ENCODE measurements at regions not wholly inside any gene's neighbourhood (a gene's known extent, or its start where the extent isn't known, plus 50 kb on each side); places are given as distances from the start of the nearest gene placed in this dataset.
"Not testable (repeated sequence)": the region's sequence is repeated elsewhere in the genome, so short reads cannot be mapped to it uniquely, and the experiment has no call there.

GRCh38 chr4:96993560-96993959 lies 1149.7 kb downstream of the STPG2 start:
- no peak for FAIRE-seq

GRCh38 chr4:97003715-97004114 lies 1139.6 kb downstream of the STPG2 start:
- no peak for FAIRE-seq

GRCh38 chr4:97013309-97013708 lies 1130.0 kb downstream of the STPG2 start:
- no peak for FAIRE-seq

GRCh38 chr4:97013711-97014110 lies 1129.6 kb downstream of the STPG2 start:
- FAIRE-seq, result peak; percentile 93

- FAIRE-seq, result no peak
Observed at GRCh38 chr4:97015301-97015700, 1128.0 kb downstream of the STPG2 start.

- peak; percentile 36 for FAIRE-seq
Observed at GRCh38 chr4:97016186-97016907, 1126.9 kb downstream of the STPG2 start.

GRCh38 chr4:97027728-97028410 lies 1115.4 kb downstream of the STPG2 start:
- FAIRE-seq, result no peak

GRCh38 chr4:97028785-97029184 lies 1114.5 kb downstream of the STPG2 start:
- no peak for FAIRE-seq

- FAIRE-seq, result not testable (repeated sequence)
Observed at GRCh38 chr4:97037411-97038145, 1105.7 kb downstream of the STPG2 start.

GRCh38 chr4:97038146-97038516 lies 1105.1 kb downstream of the STPG2 start:
- FAIRE-seq, result no peak

GRCh38 chr4:97072666-97073065 lies 1070.6 kb downstream of the STPG2 start:
- no peak for FAIRE-seq

- no peak for FAIRE-seq
Observed at GRCh38 chr4:97073194-97073593, 1070.1 kb downstream of the STPG2 start.

GRCh38 chr4:97074531-97074930 lies 1068.7 kb downstream of the STPG2 start:
- no peak for FAIRE-seq

- no peak for FAIRE-seq
Observed at GRCh38 chr4:97081951-97082350, 1061.3 kb downstream of the STPG2 start.

GRCh38 chr4:97097036-97097435 lies 1046.2 kb downstream of the STPG2 start:
- FAIRE-seq, result not testable (repeated sequence)

- FAIRE-seq, result not testable (repeated sequence)
Observed at GRCh38 chr4:97101171-97101570, 1042.1 kb downstream of the STPG2 start.

GRCh38 chr4:97103252-97103651 lies 1040.0 kb downstream of the STPG2 start:
- FAIRE-seq, result no peak

- no peak for FAIRE-seq
Observed at GRCh38 chr4:97104006-97104405, 1039.3 kb downstream of the STPG2 start.

- no peak for FAIRE-seq
Observed at GRCh38 chr4:97104666-97105065, 1038.6 kb downstream of the STPG2 start.

- no peak for FAIRE-seq
Observed at GRCh38 chr4:97105347-97106099, 1037.8 kb downstream of the STPG2 start.

- FAIRE-seq, result no peak
Observed at GRCh38 chr4:97106161-97106560, 1037.1 kb downstream of the STPG2 start.

- no peak for FAIRE-seq
Observed at GRCh38 chr4:97110506-97110905, 1032.8 kb downstream of the STPG2 start.

GRCh38 chr4:97116511-97116910 lies 1026.8 kb downstream of the STPG2 start:
- no peak for FAIRE-seq

Data from islet of Langerhans (tissue), 1 donor.